Fibroblast of gingiva (primary cell): ENCODE measurements at regions not wholly inside any gene's neighbourhood (a gene's known extent, or its start where the extent isn't known, plus 50 kb on each side); places are given as distances from the start of the nearest gene placed in this dataset.
"Not testable (repeated sequence)": the region's sequence is repeated elsewhere in the genome, so short reads cannot be mapped to it uniquely, and the experiment has no call there.

Source experiments
- DNase-seq: peaks from one replicate; pipeline ENCODE4 v3.0.0-alpha.2; 2011; ENCODE audit warnings: low read depth

DNA sequence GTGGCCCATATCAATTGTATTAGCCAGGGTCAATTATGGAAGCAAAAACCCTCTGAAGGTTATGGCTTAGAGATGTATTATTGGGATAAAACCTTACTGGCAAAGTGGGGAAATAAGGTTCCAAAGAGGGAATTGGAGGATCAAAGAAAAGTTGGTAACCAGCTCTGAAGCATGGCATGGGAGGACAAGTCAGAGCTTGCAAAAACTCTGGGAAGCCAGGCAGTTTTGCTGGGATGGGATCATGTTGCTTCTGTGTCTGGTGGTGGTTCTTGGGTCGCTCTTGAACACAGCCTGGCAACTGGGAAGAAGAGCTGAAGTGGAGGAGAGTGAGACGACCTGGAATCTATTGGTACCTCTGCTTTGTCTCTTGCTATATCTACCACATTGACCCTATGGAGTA, 162.6 kb downstream of the PMAIP1 start:
- DNase-seq = no peak

DNA sequence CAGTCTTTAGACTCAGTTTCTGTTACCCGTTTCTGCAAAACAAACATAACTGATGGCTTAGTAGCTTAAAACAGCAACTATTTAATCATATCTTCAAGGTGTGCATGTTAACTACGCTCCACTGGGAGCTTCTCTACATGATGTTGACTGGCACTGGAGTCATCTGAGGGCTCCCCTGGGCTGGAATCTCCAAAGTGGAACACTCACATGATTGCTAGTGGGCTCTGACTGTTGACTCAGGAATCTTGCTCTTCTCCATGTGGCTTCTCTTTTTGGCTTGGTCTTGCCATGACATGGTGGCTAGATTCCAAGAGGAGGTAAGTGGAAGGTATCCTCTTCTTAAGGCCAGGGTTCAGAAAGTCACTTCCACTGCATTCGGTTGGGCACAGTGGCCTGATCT, 160.8 kb downstream of the PMAIP1 start:
- DNase-seq = no peak

DNA sequence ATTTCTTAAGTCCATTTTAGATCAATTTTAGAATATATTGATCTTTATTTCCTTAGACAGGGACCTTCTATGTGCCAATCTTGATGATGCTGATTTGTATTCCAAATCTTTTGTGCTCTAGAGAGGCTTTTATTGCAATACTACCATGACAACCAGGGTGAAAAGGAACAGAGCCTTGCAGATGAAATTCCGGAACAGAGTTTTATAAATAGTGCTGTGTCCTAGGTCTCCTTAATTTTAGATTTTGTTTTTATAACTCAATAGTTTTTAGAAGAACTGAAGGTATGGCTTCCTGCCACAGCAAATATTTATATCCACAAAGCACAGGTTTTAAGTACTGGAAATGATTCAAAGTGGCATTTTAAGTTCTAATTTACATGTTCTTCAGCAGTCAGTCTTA, 160.2 kb downstream of the PMAIP1 start:
- DNase-seq = no peak

DNA sequence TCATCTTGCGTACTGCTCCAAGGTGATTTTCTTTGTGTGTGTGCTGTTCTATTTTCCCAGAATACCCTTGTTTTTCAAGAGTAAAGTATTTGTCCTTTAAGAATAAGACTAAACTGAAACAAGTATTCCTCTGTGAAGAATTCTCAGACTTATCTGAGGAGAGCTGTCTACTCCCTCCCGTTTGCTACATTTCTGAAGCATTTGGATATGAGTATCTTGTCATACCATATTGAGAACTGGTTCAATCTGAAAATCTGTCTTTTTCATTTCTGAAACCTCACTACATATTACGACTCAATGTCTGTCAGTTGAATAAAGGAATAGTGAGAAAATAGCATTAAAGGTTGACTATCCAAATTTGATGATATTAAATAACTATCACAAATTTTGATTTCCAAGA, 159.4 kb downstream of the PMAIP1 start:
- DNase-seq = no peak

- DNase-seq = peak; percentile 82
Observed at GRCh38 chr18:60053747-60054304, 154.0 kb downstream of the PMAIP1 start.

GRCh38 chr18:60050821-60051220, 151.0 kb downstream of the PMAIP1 start:
- DNase-seq = no peak

DNA sequence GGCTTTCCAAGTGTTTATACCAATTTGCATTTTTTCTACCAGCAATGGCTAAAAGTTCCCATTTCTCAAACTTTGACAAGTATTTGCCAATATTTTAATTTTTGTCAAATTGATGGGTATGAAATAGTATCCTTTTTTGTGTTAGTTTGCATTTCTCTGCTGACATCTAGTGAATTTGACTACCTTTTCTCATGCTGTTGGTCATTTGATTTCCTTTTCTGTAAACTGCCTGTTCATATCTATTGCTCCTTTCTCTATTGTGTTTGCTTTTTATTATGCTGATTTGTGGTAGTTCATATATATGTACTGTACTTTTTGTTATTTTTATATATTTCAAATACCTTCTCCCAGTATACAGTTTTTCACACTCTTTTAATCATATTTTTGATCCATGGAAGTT, 149.4 kb downstream of the PMAIP1 start:
- DNase-seq = no peak

GRCh38 chr18:60047556-60047955, 147.8 kb downstream of the PMAIP1 start:
- no peak for DNase-seq

DNA sequence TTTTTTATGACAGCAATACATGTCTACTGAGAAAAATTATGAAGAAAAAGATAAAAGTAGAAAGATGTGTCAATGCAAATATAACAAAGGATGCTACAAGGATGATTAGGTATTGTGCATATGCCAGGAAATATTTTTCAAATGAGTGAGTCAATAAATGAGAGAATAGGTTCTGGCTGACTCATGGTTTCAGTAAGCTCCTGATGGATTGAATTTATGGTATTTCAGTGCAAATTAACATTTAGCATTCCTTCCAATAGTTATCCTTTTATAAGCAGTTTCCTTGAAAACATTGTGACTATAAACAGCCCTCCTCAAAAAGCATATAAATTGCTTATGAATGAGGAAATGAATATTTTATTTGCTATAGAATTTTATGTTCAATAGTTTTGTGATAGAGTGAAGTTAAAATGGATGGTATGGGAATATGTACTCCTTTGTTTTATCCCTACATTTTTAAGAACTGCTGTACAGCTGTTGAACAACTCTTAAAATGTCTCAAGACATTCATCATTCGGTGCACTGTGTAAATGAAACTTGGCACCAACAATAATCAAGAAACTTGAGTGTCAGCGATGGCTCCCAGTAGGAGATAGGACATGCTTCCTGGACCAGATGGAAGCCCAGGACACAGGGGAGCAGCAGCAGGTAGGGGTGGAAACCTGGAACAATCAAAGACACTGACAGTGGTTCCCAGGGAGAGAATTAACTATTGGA, 144.7 kb downstream of the PMAIP1 start:
- DNase-seq = peak; percentile 71

DNA sequence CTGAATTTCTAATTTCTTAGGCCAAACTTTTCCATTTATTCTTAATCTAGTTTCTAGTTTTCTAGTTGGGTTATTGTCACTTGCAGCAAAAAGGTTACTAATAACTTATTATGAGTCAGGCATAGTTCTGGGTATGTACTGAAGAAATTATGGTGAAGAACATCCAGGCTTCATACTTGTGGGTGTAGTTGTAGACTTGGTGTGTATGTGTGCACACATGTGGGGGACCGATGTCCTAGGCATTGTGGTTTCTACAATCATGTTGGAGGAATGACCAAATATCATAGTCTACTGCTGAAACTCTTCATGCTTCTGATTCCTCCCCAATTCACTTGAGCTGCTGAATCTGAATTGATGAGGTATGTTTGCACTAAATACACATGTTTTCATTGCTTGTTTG, 141.2 kb downstream of the PMAIP1 start:
- DNase-seq = no peak

GRCh38 chr18:60038731-60039130, 138.9 kb downstream of the PMAIP1 start:
- no peak for DNase-seq

- DNase-seq = no peak
Observed at GRCh38 chr18:60027397-60027796, 127.6 kb downstream of the PMAIP1 start.

- peak; percentile 13 for DNase-seq
Observed at GRCh38 chr18:60024857-60025256, 125.1 kb downstream of the PMAIP1 start.

- DNase-seq = no peak
Observed at GRCh38 chr18:60024345-60024744, 124.5 kb downstream of the PMAIP1 start.

DNA sequence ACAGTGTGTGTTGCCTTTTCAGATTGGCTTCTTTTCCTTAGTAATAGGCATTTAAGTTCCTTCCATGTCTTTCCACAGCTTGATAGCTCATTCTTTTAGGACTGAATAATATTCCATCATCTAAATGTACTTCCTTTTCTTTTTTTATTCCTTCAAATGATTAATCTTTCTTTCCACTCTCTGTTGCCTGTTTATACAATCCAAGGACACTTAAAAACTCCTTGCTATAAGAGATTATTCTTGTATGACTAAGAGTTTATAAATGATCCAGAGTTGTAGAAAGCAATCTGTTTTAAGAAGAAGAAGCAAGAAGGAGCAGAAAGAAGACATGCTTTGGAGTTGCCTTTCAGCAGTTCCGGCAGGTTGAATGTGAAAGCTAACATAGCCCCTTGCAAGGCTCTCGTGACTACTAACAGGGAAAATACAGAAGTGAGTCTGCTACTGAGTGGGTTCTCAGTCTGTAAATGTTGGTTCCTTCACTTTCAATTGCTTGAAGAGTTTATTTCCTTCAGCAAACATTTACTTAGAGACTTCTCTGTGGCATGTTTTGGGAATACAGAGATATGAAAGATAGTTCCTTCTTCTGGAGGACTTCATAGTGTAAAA, 123.0 kb downstream of the PMAIP1 start:
- no peak for DNase-seq

- no peak for DNase-seq
Observed at GRCh38 chr18:60021556-60021955, 121.8 kb downstream of the PMAIP1 start.

DNA sequence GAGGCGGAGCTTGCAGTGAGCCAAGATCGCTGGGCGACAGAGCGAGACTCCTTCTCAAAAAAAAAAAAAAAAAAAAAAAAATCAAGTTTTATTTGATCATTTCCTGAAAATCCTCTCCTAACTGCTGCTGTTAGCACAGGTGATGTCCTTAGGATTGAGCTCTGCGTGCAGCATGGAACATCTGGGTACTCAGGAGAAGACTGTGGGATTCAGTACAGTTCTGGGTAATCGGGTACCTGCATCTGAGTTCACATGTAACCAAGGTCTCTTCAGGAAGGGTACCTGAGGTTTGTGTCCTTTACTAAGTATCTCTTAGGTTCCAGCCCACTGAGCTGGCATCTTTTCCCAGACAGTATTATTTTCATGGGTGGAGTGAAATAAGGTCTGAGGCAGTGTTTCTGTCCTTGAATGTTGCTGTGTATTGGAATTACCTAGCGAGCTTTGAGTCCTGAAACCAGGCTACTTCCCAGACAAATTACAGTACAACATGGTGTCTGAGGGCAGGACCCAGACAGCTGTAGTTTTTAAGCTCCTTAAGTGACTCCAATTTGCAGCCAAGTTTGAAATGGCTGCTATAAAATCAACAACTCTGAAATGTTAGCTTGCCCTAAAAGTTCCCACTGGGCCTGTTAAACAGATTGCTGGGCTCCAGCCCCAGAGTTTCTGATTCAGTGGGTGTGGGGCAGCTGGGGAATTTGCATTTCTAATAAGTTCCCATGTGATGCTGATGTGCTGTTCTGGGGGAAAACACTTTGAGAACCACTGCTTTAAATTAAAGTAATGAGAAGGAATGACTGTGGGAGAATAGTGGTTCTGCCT, 120.5 kb downstream of the PMAIP1 start:
- DNase-seq = peak; percentile 45

DNA sequence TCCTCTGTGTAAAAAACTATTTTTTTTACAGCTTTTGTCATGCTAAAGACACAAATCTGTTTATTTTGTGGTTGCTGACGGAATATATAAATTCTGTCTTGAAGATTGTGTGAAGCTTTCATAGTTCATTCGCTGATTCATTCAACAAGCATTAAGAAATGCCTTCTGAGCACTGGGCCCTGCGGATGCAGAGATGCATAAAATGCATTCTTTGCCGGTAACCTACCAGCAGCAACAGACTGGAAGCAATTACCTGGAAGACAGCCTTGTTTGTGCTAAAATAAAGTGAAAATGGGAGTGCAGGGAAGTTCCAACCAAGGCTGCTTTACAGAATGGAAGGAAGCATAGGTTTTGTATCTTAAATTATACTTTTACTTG, 119.7 kb downstream of the PMAIP1 start:
- DNase-seq = peak; percentile 63

- DNase-seq = no peak
Observed at GRCh38 chr18:60018618-60019462, 119.0 kb downstream of the PMAIP1 start.

GRCh38 chr18:60018134-60018533, 118.3 kb downstream of the PMAIP1 start:
- DNase-seq = not testable (repeated sequence)

DNA sequence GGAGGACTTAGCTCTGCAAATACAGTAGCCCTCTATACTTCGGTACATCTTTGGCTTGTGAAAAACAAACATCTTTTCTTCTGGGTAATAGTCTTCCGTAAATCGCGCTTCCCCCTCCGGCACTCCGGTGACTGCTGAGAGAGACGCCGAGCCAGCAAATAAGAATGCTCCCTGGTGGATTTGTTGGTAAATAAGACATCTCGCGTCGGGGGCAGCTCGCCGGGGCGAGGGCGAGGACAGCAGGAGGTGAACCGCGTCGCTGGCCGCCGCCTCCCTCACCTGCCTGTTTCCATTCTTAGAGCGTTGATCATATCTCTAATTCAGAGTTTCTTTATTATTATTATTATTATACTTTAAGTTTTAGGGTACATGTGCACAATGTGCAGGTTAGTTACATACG, 117.6 kb downstream of the PMAIP1 start:
- no peak for DNase-seq

GRCh38 chr18:60015826-60016225, 116.0 kb downstream of the PMAIP1 start:
- DNase-seq = peak; percentile 6
